Stimulated activated CD4-positive, alpha-beta T cell treated with anti-CD3 and anti-CD28 coated beads, TNF-alpha, amount 100 ng/mL, for 24 hours (primary cell): ENCODE measurements at regions not wholly inside any gene's neighbourhood (a gene's known extent, or its start where the extent isn't known, plus 50 kb on each side); places are given as distances from the start of the nearest gene placed in this dataset.
A peak's percentile ranks its signal among the peaks of the same experiment; 100 is the strongest.

ENCODE experiments used
- DNase-seq, 3 experiments: peaks; one replicate each; pipeline ENCODE4 v3.0.0-alpha.2; 2020; ENCODE audit warnings: low read depth in 3 of 3

DNA sequence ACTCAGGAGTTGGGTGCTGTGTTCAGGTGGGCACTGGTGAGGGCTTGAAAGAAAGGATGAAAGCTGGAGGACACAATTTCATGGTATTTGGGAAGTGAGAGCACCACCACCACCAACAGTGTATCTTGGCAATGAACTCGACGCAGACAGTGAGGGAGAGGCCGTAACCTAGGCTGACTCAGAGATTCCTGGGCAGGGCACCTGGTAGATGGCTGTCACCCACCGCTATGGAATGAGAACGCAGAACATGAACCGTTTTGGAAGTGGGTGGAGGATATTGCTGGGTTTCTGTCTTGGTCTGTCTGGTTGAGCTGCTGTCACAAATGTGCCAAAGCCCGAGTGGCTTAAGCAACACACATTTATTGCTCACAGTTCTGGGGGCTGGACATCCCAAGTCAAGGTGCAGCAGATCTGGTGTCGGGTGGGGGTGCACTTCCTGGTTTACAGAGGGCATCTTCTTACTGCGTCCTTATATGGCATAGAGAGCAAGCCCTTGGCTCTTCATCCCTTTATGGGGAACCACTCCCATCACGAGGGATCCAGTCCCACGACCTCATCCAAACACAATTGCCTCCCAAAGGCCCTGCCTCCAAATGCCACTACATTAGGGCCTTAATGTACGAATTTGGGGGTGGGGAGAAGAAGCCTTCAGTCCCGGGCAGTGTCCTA lies 246.3 kb downstream of the SIPA1L2 start:
- no peak for DNase-seq

DNA sequence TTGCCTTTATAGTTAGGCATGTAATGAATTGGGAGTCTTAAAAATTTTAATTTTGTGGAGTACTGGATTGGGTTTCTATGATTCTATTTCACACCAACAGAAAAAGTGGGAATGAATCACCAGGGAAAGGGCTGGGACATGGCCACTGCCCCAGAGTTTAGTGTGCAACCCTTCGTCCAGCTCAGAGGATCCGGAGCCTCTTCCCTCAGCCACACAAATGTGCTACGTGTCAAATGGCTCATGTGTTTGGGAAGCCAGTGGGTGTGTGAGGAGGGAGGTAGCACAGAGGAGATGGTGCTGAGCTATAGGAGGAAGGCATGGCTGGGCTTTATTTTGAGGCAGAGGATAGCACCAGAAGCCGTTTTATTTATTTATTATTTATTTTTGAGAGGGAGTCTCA lies 247.3 kb downstream of the SIPA1L2 start:
- no peak for DNase-seq

DNA sequence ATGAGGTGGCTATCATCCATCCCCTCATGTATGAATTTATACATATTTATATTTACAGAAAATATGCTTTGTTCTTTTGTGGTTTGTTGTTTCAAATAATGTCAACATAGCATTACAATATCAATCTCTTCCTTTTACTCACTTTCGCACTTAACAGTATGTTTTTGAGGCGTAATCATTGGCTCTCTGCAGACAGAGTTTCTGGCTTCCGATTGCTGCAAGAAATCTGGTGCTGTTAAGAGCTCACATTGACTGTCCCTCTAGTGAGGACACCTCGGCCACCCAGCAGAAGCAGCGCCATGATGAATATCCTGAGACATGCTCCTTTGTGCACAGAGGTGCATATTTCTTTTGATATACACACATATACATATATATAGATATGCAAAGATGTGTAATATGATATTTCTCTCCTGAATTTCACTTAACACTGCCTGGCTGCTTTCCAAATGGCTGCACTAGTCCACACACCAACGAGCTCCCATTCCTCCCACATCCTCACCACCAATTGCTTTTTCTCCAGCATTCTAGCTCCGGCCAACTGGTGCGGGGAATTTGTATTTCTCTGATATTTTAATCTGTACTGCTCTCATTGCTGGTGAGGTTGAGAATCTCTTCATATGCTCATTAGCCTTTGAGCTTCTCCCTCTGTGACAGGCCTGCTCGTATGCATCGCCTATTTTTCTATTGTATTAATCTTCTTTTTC lies 248.4 kb downstream of the SIPA1L2 start:
- DNase-seq = no peak

DNA sequence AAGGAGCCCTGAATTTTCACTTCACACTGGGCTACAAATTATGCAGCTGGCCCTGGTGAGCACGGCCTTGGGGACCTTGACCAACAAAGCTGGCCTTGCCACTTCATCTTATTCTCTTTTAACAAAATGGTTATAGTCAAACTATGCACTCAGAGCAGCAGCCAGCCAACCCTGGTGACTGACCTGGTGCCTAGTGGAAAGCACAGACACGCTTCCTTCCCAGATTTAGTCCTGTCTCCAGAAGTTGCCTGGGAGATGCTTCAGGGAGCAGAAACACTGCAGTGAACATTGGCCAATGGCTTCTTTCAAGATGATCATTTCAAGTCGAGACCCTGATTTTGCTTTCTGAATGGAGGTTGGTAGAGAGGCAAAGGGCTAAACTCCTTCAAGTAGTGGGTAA lies 249.3 kb downstream of the SIPA1L2 start:
- DNase-seq = no peak

DNA sequence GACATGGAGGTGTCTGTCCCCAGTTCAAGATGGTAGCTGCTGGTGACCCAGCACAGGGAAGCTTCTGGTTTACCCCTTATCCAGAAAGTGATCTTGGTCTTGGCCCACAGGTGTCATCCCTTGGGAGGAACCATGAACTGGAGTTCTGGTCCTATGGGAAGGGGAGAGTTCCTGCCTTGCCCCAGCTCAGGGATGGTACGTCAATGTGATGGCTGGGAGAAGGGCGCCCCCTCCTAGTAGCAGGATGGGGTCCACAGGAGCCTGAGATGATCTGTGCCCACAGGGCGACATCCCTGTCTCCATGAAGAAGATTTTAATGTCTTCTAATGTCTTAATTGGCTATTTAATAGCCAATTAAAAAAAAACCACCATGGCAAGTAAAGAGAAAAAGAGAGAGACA lies 249.8 kb downstream of the SIPA1L2 start:
- DNase-seq = no peak

DNA sequence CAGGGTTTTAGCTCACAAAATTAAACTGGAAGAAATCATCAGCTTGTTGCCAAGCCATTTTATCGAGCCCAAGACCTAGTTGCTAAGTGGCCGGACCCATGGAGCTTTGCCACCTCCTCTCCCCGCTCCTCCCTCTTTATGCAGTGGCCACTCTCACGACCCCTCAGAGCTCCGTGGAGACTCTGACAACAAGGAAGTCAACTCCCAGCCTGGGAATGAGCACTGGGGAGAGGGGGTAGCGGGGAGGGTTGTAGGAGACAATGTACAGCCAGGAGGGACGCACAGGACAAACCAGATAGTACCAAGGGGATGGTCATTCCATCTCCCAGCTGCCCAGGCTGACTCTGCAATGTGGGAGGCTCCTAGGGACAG lies 250.9 kb downstream of the SIPA1L2 start:
- DNase-seq = no peak

DNA sequence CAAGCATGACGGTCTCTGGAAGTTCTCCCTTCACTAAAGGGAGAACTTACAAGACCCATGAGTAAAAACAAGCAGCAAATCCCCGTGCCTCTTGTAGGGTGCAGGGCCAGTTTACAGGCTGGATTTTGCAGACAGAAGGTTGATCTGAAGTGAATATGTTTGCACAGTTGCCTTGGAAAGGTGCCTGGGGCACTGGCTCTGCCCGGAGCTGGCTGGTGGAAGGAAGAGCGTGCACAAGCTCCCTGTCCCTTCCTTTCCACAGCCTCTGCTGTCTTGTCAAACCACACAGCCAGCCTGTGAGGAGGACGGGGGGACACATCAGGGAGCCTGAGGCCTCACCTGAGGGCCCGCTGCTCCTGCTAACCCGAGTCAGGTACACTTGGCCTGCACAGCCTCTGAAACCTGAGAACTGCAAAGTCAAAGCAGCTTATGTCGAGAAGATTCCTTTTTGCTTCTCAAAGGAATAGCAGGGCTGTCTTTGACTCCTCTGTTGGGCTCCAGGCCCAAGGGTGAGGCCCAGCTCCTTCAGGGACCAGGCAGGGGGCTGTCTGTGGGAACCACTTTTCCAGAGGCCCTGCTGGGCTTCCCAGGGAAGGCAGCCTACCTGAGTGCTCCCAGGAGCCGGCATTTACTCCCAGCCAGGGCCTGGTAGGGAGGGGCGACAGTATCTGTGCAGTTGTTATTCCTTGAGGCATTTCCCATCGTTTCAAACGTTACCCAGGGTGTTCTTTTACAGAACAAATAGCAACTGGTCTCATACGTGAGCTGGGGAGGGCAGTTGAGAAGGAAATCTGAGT lies 251.5 kb downstream of the SIPA1L2 start:
- no peak for DNase-seq

DNA sequence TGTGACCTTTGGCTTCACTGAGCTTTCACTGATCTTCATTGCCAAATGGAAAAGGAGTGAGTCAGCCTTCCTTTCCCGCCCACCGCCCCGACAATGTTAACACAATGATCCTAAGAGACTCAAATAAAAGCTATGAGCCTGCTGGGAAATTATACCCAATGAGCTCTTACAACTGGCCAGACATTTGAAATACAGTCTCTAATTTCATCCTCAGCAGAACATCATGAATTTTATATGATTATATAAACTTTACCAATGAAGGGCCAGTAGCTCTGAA lies 252.5 kb downstream of the SIPA1L2 start:
- peak in 1 of 3 experiments; percentile 7 for DNase-seq

DNA sequence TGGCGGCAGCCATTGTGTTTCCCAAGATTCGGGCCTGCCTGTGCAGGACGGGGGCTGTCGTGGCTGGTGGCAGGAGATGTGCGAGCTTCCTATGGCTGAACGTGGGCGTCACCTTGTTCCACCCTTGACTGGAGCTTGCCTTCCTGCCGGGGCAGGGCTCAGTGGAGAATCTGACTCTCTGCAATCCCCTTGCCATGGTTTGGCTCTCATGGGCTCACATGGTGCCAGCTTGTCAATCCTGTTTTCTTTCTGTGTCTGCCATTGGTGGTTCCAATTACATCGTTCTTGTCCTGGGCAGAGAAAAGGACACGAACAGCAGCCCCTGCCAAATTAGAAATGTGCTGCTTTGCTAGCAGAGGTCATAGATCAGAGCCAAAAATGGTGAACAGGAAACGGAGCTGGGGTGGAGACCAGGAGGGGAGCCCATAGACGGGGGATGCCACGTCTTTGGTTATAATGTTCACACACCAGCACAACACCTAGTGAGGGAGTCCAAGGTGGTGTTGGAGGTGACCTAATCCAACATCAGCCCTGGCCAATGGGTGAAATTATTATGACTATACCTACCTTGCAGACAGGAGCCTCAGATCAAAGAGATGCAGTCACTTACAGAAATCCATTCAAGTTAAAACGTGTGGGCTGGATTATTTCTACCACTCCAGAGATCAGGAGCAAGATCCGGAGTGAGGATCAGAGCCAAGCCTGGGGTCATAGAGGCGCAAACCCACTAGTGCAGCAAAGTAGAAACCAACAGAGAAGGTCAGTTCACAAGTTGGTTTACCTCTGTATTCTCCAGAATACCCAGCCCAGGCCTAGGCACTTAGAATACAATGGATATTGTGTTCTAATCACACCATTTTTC lies 253.1 kb downstream of the SIPA1L2 start:
- DNase-seq = no peak

DNA sequence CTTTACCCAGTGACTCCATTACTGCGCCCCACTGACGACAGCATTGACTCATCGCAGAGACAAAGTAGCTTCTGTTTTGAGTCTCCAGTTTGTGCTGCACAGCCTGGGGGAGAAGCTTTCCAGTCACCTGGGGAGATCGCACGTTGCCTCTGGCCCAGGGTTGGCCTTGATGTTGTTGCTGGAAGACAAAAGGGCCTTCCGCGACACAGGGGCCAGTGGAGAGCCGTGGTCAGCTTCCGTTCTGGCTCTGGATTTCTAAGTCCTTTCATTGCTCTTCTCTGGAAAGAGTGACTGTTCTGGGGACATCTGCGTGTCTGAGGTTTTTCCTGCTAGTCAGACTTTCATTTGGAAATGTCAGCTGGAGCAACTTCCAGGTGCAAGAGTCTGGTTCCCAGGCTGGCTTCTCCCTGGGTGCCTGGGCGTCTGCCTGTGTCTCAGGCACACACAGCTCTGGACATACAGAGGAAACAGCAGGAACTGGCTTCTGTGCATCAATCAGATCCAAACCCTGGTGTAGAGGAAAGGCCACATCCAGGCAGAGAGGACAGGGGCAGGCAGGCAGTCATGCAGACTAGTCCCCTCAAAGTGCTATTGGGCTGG lies 257.0 kb downstream of the SIPA1L2 start:
- DNase-seq = no peak

DNA sequence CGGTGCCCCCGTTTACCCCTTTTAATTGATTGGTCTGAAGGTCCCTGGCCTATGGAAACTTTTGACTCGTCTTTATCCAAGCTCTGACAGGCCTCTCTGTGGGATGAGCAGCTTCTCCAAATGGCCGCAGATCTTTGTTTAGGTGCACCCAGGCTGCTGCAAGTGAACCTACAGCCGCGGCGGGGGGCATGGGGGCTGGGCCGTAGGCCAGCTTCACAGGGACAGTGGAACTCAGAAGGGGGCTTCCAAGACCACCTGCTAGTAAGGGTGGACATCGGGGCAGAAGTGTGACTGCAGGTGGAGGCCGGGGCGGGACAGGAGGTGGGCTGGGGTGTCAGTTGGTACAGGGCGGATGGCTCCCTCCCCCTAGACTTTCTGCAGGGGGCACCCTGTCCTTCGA lies 257.5 kb downstream of the SIPA1L2 start:
- no peak for DNase-seq

DNA sequence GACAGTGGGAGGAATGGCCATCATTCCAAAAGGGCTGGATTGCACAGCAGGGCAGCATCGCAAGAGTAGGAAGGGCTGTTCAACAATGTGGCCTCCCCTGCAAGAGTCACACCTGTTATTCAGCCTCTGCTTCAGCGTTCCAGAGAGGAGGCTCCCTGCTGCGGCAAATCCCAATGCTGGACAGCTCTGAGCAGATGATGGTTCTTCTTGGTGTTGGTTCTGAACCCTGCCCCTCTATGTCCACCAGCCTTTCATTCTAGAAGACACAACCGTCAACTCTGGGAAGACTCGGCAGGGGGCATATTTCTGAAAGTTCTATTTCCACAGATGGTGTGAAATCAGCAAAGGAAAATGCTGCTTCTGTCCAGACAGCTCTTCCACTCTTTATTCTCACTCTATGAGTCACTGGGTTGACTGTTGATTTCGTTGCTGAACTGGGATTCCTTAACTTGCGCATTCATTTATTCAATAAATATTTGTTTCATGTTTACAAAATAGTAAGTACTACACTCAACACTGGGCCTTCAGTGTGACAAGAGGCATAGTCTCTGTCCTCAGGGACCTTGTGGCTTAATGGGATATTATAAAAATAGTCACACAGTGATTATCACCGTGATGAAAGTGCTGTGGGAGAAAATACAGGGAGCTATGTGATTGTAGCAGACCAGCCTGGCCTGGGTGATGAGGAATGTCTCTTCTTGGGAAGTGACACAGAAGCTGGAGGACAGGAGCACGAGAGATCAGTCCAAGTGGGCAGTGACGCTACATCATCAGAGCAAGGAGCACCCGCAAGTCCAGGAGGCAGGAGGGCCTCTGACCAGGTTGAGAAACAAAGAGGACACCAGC lies 260.3 kb downstream of the SIPA1L2 start:
- DNase-seq = no peak

DNA sequence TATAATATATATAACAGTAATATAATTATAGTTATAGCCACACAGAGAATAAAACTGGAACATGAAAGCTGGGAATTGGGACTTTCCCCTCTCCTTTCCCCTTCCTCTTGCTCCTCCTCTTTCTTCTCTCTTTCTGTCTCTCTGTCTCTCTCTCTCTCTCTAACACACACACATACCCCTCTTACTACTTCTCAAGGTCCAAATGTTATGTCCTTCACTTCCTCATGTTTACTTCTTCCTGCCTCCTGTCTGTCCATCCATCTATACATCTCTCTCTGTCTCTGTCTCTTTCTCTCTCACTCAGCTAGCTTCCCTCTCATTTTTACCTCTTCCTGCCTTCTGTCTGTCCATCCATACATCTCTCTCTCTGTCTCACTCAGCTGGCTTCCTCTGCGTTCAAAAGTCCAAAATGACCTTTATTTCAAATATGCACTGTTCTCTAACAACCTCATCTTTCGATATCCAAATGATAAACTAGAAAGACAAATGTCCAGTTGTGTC lies 261.1 kb downstream of the SIPA1L2 start:
- no peak for DNase-seq

DNA sequence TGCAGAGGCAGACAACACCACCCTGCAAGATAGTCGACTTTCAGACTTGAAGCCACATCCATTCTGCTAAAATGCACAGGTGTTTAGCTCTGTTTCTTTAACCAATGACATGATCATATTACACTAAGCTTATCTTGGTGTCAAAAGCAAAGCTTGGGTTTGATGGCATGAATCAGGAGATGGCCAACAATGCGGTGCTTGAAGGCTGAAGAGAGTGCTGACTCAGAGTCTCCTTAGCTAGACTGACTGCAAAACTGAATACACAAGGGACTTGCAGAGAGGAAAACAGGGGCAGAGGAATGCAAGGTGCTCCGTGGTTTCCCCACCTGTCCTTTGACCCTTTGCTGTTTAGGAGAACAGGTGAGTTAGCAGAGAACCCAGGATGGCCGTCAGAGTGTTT lies 262.6 kb downstream of the SIPA1L2 start:
- no peak for DNase-seq

DNA sequence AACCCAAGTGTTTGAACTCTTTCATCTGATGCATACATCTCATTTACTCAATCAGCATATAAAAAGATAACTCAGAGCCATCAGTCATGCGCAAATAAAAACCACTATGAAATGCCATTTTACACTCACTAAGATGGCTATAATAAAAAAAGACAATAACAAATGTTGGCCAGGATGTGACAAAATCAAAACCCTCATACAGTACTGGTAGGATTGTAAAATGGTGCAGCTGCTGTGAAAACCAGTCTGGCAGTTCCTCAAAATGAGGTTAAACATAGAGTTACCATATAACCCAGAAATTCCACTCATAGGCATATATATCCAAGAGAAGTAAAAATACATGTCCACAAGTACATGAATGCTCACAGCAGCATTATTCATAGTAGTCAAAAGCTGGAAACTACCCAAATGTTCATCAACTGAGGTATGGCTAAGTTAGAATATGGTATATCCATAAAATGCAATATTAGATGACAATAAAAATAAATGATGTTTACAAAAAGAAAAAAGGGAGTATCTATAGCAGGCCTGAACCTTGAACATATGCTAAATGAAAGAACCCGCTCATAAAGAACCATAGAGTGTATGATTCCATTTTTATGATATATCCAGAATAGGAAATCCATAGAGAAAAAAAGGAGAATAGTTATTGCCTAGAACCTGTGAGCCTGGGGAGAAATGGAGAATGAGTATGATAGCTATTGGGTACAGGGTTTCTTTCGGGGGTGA lies 265.1 kb downstream of the SIPA1L2 start:
- no peak for DNase-seq

DNA sequence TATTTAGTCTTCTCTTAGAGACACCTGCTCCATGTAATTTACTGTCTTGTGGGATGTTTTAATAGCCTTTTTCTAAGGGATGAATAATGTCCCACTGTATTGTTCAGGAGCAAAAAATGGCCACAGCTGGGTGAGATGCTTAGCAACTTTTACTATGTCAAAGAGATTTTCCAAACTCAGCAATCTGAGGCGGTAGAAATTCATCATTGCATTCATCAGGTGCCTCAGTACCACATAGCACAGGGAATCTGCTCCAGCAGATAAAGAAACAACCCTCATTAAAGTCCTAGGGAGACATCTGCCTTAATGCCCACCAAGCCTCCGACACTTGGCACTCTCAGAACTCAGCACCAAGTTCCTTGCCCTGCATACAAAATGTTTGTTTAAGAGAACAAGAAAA lies 266.9 kb downstream of the SIPA1L2 start:
- DNase-seq = no peak

DNA sequence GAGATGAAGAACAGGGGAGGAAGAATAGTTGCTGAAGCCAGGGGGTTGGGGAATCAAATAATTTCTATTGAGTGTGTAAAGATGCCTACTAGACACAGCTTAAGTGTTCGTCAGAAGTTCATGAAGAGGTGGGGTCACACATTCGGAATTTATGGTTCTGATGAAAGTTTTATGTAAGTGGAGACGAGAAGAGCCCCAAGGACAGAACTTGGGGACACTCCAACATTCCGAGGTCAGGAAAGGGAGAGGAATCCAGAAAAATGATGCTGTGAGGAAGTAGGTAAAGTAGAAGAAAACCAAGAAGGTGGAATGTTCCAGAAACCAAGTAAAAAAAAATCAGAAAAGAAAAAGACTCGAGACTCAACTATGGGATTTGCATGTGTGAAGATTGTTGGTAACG lies 272.5 kb downstream of the SIPA1L2 start:
- no peak for DNase-seq

DNA sequence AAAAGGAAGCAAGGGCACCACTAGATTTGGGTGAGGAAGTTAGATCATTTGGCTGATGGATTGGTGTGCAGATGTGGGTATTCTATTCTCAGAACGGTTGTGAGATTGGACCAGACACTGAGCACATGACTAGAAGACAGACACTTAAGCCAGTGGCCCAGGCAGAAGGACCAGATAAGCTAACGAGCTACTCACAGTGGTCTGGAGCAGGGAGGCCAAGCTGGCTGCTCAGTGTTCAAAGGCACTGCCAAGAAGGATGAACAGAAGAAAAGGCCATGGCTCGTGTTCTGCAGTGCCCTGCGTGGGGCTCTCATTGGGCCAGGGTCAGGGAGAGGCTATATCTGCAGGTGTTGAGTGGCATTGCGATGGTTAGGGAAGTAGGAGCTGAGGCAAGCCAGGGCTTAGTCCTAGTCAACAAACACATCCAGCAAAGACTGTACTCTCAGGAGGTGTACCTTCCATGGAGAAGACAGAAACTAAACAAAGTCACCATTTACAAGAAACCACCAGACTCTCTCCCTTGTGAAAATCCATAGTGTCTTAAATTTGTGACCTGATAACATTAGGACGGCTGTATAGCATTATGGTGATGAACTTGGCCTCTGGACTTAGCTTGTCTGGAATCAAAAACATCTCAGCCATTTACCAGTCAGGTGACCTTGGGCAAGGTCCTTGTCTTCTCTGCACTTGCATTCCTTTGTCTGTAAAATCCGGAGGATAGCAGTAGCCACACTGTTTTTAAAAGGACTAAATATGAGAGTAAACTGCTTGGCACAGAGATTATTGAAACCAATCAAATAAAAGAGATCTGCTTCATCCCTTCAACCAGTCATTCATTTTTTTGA lies 274.5 kb downstream of the SIPA1L2 start:
- DNase-seq = no peak

DNA sequence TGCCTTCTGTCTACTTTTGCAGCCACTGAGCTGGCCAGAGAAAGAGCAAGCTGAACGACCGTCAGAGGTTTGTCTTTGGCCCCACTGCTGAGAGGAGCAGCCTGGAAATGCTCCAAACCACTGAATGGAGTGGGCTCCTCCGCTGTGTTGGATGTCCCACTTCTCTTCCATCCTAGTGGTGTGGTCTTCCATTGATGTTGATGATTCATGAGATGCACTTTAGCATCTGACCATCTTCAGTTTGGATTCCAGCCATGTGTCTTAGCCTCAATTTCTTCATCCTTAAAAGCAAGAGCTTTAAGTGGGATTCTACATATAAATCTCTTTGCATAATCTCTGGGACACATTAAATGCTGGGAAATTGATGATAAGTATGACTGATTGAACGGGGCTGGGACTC lies 276.9 kb downstream of the SIPA1L2 start:
- no peak for DNase-seq
